Activated B cell treated with CpG ODN at 0.5 μM for 24 hours (primary cell): ENCODE measurements at regions not wholly inside any gene's neighbourhood (a gene's known extent, or its start where the extent isn't known, plus 50 kb on each side); places are given as distances from the start of the nearest gene placed in this dataset.

Source experiments
- ATAC-seq: fragments of 200-7000 bp; cut with Tn5 transposase; one replicate; pipeline ENCODE4 v1.10.0; 2021; ENCODE audit warnings: low read depth, mild to moderate bottlenecking, moderate library complexity
- CTCF ChIA-PET: fragments of 350-600 bp; sonication (Branson Sonifier 250); formaldehyde crosslinking; loops from one replicate; lab custom pipeline; 2021; ENCODE audit warnings: antibody characterized with exemption; lab: Charles Lee
- POLR2A ChIA-PET: fragments of 350-600 bp; sonication (Branson Sonifier 250); formaldehyde crosslinking; loops from one replicate; lab custom pipeline; 2021; ENCODE audit warnings: antibody characterized with exemption; lab: Charles Lee
- DNase-seq: peaks from one replicate; pipeline ENCODE4 v3.0.0; 2022
- H3K27ac Mint-ChIP-seq: one replicate; pipeline ENCODE4 v1.8.0; 2020; ENCODE audit warnings: mixed read lengths
- H3K27me3 Mint-ChIP-seq: one replicate; pipeline ENCODE4 v1.8.0; 2021; ENCODE audit warnings: mixed read lengths
- H3K36me3 Mint-ChIP-seq: one replicate; pipeline ENCODE4 v1.8.0; 2021; ENCODE audit warnings: low read depth, mixed read lengths
- H3K4me1 Mint-ChIP-seq: one replicate; pipeline ENCODE4 v1.8.0; 2021; ENCODE audit warnings: mixed read lengths
- H3K4me3 Mint-ChIP-seq: one replicate; pipeline ENCODE4 v1.8.0; 2020; ENCODE audit warnings: mild to moderate bottlenecking, mixed read lengths
- H3K9me3 Mint-ChIP-seq: one replicate; pipeline ENCODE4 v1.8.0; 2020; ENCODE audit warnings: mixed read lengths
- intact Hi-C: fragments of 100-400 bp; cut with micrococcal nuclease; formaldehyde crosslinking; loops from one replicate; pipeline ENCODE4 v1.15.1; 2024
- TF ChIP-seq, protein P1 (sequence below): fragments of 200-600 bp; IDR thresholded peaks from one replicate; pipeline ENCODE4 v1.8.0; 2022; ENCODE audit warnings: antibody characterized with exemption, mild to moderate bottlenecking

GRCh38 chr15:70358011-70358819 is 260.5 kb upstream of the TLE3 start:
- no peak for DNase-seq
- intact Hi-C loops, result no loop called here
- Mint-ChIP-seq H3K4me1 (peaks cover 4% of the 10 kb centered on the region), H3K9me3 (peaks cover under 1% of the 10 kb centered on the region), H3K36me3 (no peaks in the 10 kb centered on the region), H3K27ac (no peak overlapping the region), H3K4me3 (no peak overlapping the region), H3K27me3 (no peaks in the 10 kb centered on the region)
- TF ChIP-seq, protein P1, sequence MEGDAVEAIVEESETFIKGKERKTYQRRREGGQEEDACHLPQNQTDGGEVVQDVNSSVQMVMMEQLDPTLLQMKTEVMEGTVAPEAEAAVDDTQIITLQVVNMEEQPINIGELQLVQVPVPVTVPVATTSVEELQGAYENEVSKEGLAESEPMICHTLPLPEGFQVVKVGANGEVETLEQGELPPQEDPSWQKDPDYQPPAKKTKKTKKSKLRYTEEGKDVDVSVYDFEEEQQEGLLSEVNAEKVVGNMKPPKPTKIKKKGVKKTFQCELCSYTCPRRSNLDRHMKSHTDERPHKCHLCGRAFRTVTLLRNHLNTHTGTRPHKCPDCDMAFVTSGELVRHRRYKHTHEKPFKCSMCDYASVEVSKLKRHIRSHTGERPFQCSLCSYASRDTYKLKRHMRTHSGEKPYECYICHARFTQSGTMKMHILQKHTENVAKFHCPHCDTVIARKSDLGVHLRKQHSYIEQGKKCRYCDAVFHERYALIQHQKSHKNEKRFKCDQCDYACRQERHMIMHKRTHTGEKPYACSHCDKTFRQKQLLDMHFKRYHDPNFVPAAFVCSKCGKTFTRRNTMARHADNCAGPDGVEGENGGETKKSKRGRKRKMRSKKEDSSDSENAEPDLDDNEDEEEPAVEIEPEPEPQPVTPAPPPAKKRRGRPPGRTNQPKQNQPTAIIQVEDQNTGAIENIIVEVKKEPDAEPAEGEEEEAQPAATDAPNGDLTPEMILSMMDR, result no peak
- ATAC-seq, result no peak
- POLR2A ChIA-PET, result no interaction called here
- CTCF ChIA-PET, result no interaction called here

DNA sequence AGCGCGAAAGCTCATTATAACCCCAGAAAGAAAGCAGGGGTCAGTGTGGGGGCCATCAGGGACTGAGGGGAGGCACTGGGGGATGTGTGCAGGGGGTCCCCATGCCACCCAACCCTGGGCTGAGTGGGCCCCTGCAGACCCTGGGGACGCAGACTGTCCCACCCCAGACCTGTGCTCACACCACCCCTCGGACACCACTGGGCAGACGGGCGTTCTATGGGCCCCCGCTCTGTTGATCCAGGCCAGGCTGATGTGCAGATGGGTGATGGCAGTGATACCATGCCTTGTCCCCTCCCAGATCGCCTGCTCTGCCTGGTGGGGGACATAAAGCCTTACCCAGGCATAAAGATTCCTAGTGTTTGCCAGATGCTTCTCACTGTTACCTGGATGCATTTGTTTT is 259.7 kb upstream of the TLE3 start:
- ChIA-PET POLR2A (no interaction called here), CTCF (no interaction called here)
- Mint-ChIP-seq H3K27ac (no peak overlapping the region), H3K4me1 (no peaks in the 10 kb centered on the region), H3K36me3 (no peaks in the 10 kb centered on the region), H3K4me3 (no peak overlapping the region), H3K27me3 (no peaks in the 10 kb centered on the region), H3K9me3 (peaks cover 2% of the 10 kb centered on the region)
- DNase-seq (no peak), ATAC-seq (no peak)
- TF ChIP-seq, protein P1, result no peak
- intact Hi-C loops, result no loop called here

- no peak overlapping the region for H3K27ac Mint-ChIP-seq
These were observed 259.2 kb upstream of the TLE3 start for GRCh38 chr15:70356919-70357318.

GRCh38 chr15:70356062-70356860 is 258.5 kb upstream of the TLE3 start:
- Mint-ChIP-seq H3K9me3 (peaks cover 2% of the 10 kb centered on the region), H3K27ac (no peak overlapping the region), H3K4me3 (no peak overlapping the region), H3K27me3 (no peaks in the 10 kb centered on the region), H3K36me3 (no peaks in the 10 kb centered on the region), H3K4me1 (no peaks in the 10 kb centered on the region)
- ChIA-PET CTCF (no interaction called here), POLR2A (no interaction called here)
- DNase-seq, result no peak
- TF ChIP-seq, protein P1, result no peak
- intact Hi-C loops, result no loop called here
- no peak for ATAC-seq

More at GRCh38 chr15:70356919-70357318, 259.2 kb upstream of the TLE3 start:
- intact Hi-C loops, result no loop called here
- POLR2A ChIA-PET, result no interaction called here
- no peak for ATAC-seq
- H3K36me3 Mint-ChIP-seq, result no peaks in the 10 kb centered on the region
- TF ChIP-seq, protein P1, result no peak
- peaks cover 2% of the 10 kb centered on the region for H3K9me3 Mint-ChIP-seq
- H3K4me1 Mint-ChIP-seq, result no peaks in the 10 kb centered on the region
- CTCF ChIA-PET, result no interaction called here
- H3K27me3 Mint-ChIP-seq, result no peaks in the 10 kb centered on the region
- H3K4me3 Mint-ChIP-seq, result no peak overlapping the region
- DNase-seq, result no peak

DNA sequence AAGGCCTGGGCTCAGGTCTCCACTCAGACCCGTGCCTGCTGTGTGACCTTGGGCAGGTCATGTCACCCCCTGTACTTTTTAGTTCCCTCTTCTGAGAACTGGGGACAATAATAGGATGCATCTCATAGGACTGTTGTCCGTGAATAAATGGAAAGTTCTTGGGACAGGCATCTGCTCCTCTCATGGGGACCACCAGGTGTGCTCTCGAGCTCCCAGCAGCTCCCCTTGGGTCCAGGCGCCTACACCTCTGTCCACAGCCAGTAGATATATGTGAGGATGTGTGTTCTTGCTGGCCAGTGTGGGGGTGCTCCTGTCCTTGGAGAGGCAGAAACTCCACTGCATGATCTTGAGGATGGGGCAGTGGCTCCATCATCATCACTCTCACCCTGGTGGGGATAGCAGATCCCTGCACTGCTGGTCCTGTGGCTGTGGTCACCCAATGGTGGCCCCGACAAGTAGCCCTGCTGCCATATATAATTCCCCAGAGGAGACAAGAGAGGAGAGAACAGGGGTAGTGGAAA is 257.6 kb upstream of the TLE3 start:
- POLR2A ChIA-PET, result no interaction called here
- ATAC-seq (no peak), DNase-seq (no peak)
- TF ChIP-seq, protein P1, result no peak
- intact Hi-C loops, result no loop called here
- H3K4me1 Mint-ChIP-seq, result no peaks in the 10 kb centered on the region
- no peaks in the 10 kb centered on the region for H3K36me3 Mint-ChIP-seq
- peaks cover 2% of the 10 kb centered on the region for H3K9me3 Mint-ChIP-seq
- no peak overlapping the region for H3K4me3 Mint-ChIP-seq
- no peaks in the 10 kb centered on the region for H3K27me3 Mint-ChIP-seq
- H3K27ac Mint-ChIP-seq, result no peak overlapping the region
- CTCF ChIA-PET, result no interaction called here
